Suprapubic skin (tissue), 4 donors: ENCODE measurements at regions not wholly inside any gene's neighbourhood (a gene's known extent, or its start where the extent isn't known, plus 50 kb on each side); places are given as distances from the start of the nearest gene placed in this dataset.

Experiments used
- DNase-seq, 2 donors: peaks; one replicate each; pipeline ENCODE4 v3.0.0-alpha.2; 2019; ENCODE audit warnings: low spot score in 2 of 2
- H3K27ac ChIP-seq: fragments of 200-600 bp; sonication (generic); one replicate; pipeline ENCODE4 v1.5.1; 2019
- H3K27me3 ChIP-seq: fragments of 200-600 bp; sonication (generic); one replicate; pipeline ENCODE4 v1.5.1; 2019
- H3K36me3 ChIP-seq: fragments of 200-600 bp; sonication (generic); one replicate; pipeline ENCODE4 v1.5.1; 2019
- H3K4me1 ChIP-seq: fragments of 200-600 bp; sonication (generic); one replicate; pipeline ENCODE4 v1.5.1; 2019
- H3K4me3 ChIP-seq: fragments of 200-600 bp; sonication (generic); one replicate; pipeline ENCODE4 v1.5.1; 2019; ENCODE audit warnings: mild to moderate bottlenecking
- H3K9me3 ChIP-seq: fragments of 200-600 bp; sonication (generic); one replicate; pipeline ENCODE4 v1.5.1; 2019
- CTCF ChIP-seq, 2 donors: fragments of 200-600 bp in 1 of 2; fragments of 450-650 bp in 1 of 2; sonication (generic) in 1 of 2; IDR thresholded peaks; one replicate each; pipeline ENCODE4 v1.5.1; 2016 to 2019; ENCODE audit warnings: antibody characterized with exemption in 2 of 2, mild to moderate bottlenecking in 1 of 2, moderate library complexity in 1 of 2
- EP300 ChIP-seq: sonication (generic); formaldehyde crosslinking; IDR thresholded peaks from one replicate; pipeline ENCODE4 v1.6.1; 2017; ENCODE audit warnings: antibody characterized with exemption
- POLR2A ChIP-seq, 2 donors: fragments of 450-650 bp; IDR thresholded peaks; one replicate each; pipeline ENCODE4 v1.6.1; 2017; ENCODE audit warnings: antibody characterized with exemption in 2 of 2, mild to moderate bottlenecking in 2 of 2, moderate library complexity in 2 of 2
- POLR2AphosphoS5 ChIP-seq, 3 donors: sonication (generic); formaldehyde crosslinking; IDR thresholded peaks; one replicate each; pipeline ENCODE4 v1.6.1; 2017; ENCODE audit warnings: antibody characterized with exemption in 3 of 3
- WGBS: methylation state at CpG from one replicate; pipeline ENCODE4 v1.1.5; 2018; 5-methylcytosine and 5-hydroxymethylcytosine counted together

- DNase-seq: no peak
- no peaks in the 10 kb centered on the region for H3K27me3 ChIP-seq
- H3K36me3 ChIP-seq: no peaks in the 10 kb centered on the region
- no peaks in the 10 kb centered on the region for H3K4me1 ChIP-seq
- no peak overlapping the region for H3K27ac ChIP-seq
- H3K9me3 ChIP-seq: no peaks in the 10 kb centered on the region
- TF ChIP-seq CTCF (IDR thresholded peaks at IDR 0.05) (no peak), POLR2AphosphoS5 (IDR thresholded peaks at IDR 0.05) (no peak), POLR2A (IDR thresholded peaks at IDR 0.05) (no peak), EP300 (no peak)
- H3K4me3 ChIP-seq: no peak overlapping the region
Observed at GRCh38 chr13:74871369-74872070, 610.4 kb downstream of the TBC1D4 start.

- no peak overlapping the region for H3K27ac ChIP-seq
- H3K36me3 ChIP-seq: no peaks in the 10 kb centered on the region
- no peak overlapping the region for H3K4me3 ChIP-seq
- no peaks in the 10 kb centered on the region for H3K9me3 ChIP-seq
- DNase-seq: no peak
- H3K27me3 ChIP-seq: no peaks in the 10 kb centered on the region
- 69% methylated on average over 2 of the region's 2 CpGs for WGBS
- no peaks in the 10 kb centered on the region for H3K4me1 ChIP-seq
- no peak for TF ChIP-seq EP300
- TF ChIP-seq CTCF (IDR thresholded peaks at IDR 0.05): no peak
- no peak for TF ChIP-seq POLR2A (IDR thresholded peaks at IDR 0.05)
- TF ChIP-seq POLR2AphosphoS5 (IDR thresholded peaks at IDR 0.05): no peak
Observed at GRCh38 chr13:74870865-74871264, 611.1 kb downstream of the TBC1D4 start.

GRCh38 chr13:74869846-74870245 is 612.1 kb downstream of the TBC1D4 start:
- no peaks in the 10 kb centered on the region for H3K4me1 ChIP-seq
- no peak overlapping the region for H3K27ac ChIP-seq
- H3K4me3 ChIP-seq: no peak overlapping the region
- H3K36me3 ChIP-seq: no peaks in the 10 kb centered on the region
- no peak for DNase-seq
- H3K9me3 ChIP-seq: no peaks in the 10 kb centered on the region
- 73% methylated on average over 2 of the region's 2 CpGs for WGBS
- TF ChIP-seq POLR2AphosphoS5 (IDR thresholded peaks at IDR 0.05): no peak
- no peak for TF ChIP-seq POLR2A (IDR thresholded peaks at IDR 0.05)
- no peak for TF ChIP-seq EP300
- no peak for TF ChIP-seq CTCF (IDR thresholded peaks at IDR 0.05)
- no peaks in the 10 kb centered on the region for H3K27me3 ChIP-seq

GRCh38 chr13:74868049-74868448 is 613.9 kb downstream of the TBC1D4 start:
- Histone ChIP-seq H3K27ac (no peak overlapping the region), H3K27me3 (no peaks in the 10 kb centered on the region), H3K36me3 (no peaks in the 10 kb centered on the region), H3K9me3 (no peaks in the 10 kb centered on the region), H3K4me1 (no peaks in the 10 kb centered on the region), H3K4me3 (no peak overlapping the region)
- no peak for DNase-seq
- TF ChIP-seq CTCF (IDR thresholded peaks at IDR 0.05): no peak

GRCh38 chr13:74867460-74867859 is 614.5 kb downstream of the TBC1D4 start:
- Histone ChIP-seq H3K4me1 (no peaks in the 10 kb centered on the region), H3K4me3 (no peak overlapping the region), H3K9me3 (no peaks in the 10 kb centered on the region), H3K36me3 (no peaks in the 10 kb centered on the region), H3K27me3 (no peaks in the 10 kb centered on the region), H3K27ac (no peak overlapping the region)
- no peak for TF ChIP-seq POLR2A (IDR thresholded peaks at IDR 0.05)
- TF ChIP-seq POLR2AphosphoS5 (IDR thresholded peaks at IDR 0.05): no peak
- no peak for TF ChIP-seq CTCF (IDR thresholded peaks at IDR 0.05)
- no peak for TF ChIP-seq EP300
- DNase-seq: no peak
